ENCODE measurements at regions not wholly inside any gene's neighbourhood (a gene's known extent, or its start where the extent isn't known, plus 50 kb on each side); places are given as distances from the start of the nearest gene placed in this dataset.

- CTCF ChIA-PET (ENCODE audit: partially characterized antibody), result no interaction called here
- H3K27ac ChIP-seq (ENCODE audit: low read depth, low read length), result no peak overlapping the region
Measured at GRCh38 chr13:75197803-75198202, 284.2 kb downstream of the TBC1D4 start.

More at GRCh38 chr13:75197803-75198202, 284.2 kb downstream of the TBC1D4 start:
- FAIRE-seq, result no peak
- Histone ChIP-seq H2BK120ac (replicated peaks; ENCODE audit: low read depth, low read length) (no peak overlapping the region), H3K36me3 (ENCODE audit: control insufficient read depth in 2 of 4, insufficient read depth in 4 of 4, low read length in 3 of 4) (no peaks in the 10 kb centered on the region), H3K4me3 (ENCODE audit: extremely low read depth in 1 of 4, insufficient read depth in 2 of 4, low read depth in 3 of 4, low read length in 4 of 4) (no peak overlapping the region), H3K18ac (ENCODE audit: extremely low read depth, low read length) (no peak overlapping the region), H3K56ac (replicated peaks; ENCODE audit: insufficient read length, low read depth, low read length) (no peak overlapping the region), H4K20me1 (replicated peaks in 1 of 2; ENCODE audit: control insufficient read depth in 1 of 2, insufficient read depth in 2 of 2, low read length in 2 of 2) (no peaks in the 10 kb centered on the region), H2BK20ac (ENCODE audit: low read length) (no peak overlapping the region), H3K23me2 (ENCODE audit: low read depth, low read length) (no peaks in the 10 kb centered on the region), H3K27me3 (replicated peaks in 1 of 4; ENCODE audit: control insufficient read depth in 3 of 4, extremely low read depth in 1 of 4, insufficient read depth in 3 of 4, low read length in 3 of 4) (no peaks in the 10 kb centered on the region), H2AK5ac (ENCODE audit: low read depth, low read length) (no peak overlapping the region), H3K4me2 (ENCODE audit: insufficient read depth in 1 of 2, low read depth in 2 of 2, low read length in 2 of 2) (no peak overlapping the region), H3K4me1 (replicated peaks in 1 of 4; ENCODE audit: control insufficient read depth in 3 of 4, insufficient read depth in 4 of 4, low read length in 3 of 4) (peaks cover 0 to 2% (median 0%) of the 10 kb centered on the region in 4 experiments; a peak in 2 of 7 replicates), H2AFZ (ENCODE audit: low read length) (no peak overlapping the region), H3K14ac (ENCODE audit: insufficient read length) (no peak overlapping the region), H3K4ac (replicated peaks; ENCODE audit: insufficient read length, low read depth, low read length) (no peak overlapping the region), H3K79me1 (ENCODE audit: low read depth, low read length) (no peaks in the 10 kb centered on the region), H4K5ac (ENCODE audit: insufficient read length, low read depth, low read length) (no peak overlapping the region), H3K79me2 (ENCODE audit: control insufficient read depth in 1 of 2, insufficient read depth in 2 of 2, low read length in 2 of 2) (no peaks in the 10 kb centered on the region), H3K9me3 (ENCODE audit: insufficient read depth in 2 of 2, low read depth in 1 of 2, low read length in 1 of 2) (no peaks in the 10 kb centered on the region), H3K9ac (replicated peaks in 1 of 4; ENCODE audit: extremely low read depth in 1 of 4, low read depth in 3 of 4, low read length in 3 of 4) (no peak overlapping the region), H2BK15ac (ENCODE audit: low read length) (no peak overlapping the region), H3K23ac (ENCODE audit: insufficient read length) (no peak overlapping the region), H4K8ac (ENCODE audit: extremely low read depth, insufficient read depth, low read length) (no peak overlapping the region), H4K91ac (replicated peaks; ENCODE audit: insufficient read length, low read length) (no peak overlapping the region), H2BK12ac (ENCODE audit: low read depth, low read length) (no peak overlapping the region), H2BK5ac (ENCODE audit: low read depth, low read length) (no peak overlapping the region)
- TF ChIP-seq ATF2 (IDR thresholded peaks at IDR 0.05; ENCODE audit: low read length), result no peak
- TF ChIP-seq CBX5 (IDR thresholded peaks at IDR 0.05; ENCODE audit: low read depth, low read length), result no peak
- no peak for TF ChIP-seq MAFK (IDR thresholded peaks at IDR 0.05; ENCODE audit: low read depth, low read length)
- TF ChIP-seq SP4 (IDR thresholded peaks at IDR 0.05; ENCODE audit: low read length), result no peak
- no peak for TF ChIP-seq HDAC6 (IDR thresholded peaks at IDR 0.05; ENCODE audit: low read depth, low read length)
- no peak for TF ChIP-seq SP1 (IDR thresholded peaks at IDR 0.05; ENCODE audit: low read depth, low read length)
- no peak for TF ChIP-seq EZH2 (IDR thresholded peaks at IDR 0.05; ENCODE audit: low read depth, low read length, severe bottlenecking)
- TF ChIP-seq EP300 (IDR thresholded peaks at IDR 0.05; ENCODE audit: borderline replicate concordance in 1 of 2, low read depth in 2 of 2, low read length in 2 of 2), result no peak
- no peak for TF ChIP-seq MAX (IDR thresholded peaks at IDR 0.05)
- no peak for TF ChIP-seq CBX8 (IDR thresholded peaks at IDR 0.05; ENCODE audit: borderline replicate concordance, low read depth, low read length)
- no peak for TF ChIP-seq CTBP2 (IDR thresholded peaks at IDR 0.05; ENCODE audit: borderline replicate concordance, insufficient read depth, insufficient read length, low read length)
- no peak for TF ChIP-seq POLR2A (IDR thresholded peaks at IDR 0.05; ENCODE audit: control extremely low read depth in 1 of 2, low read depth in 2 of 2, low read length in 2 of 2)
- TF ChIP-seq BRCA1 (IDR thresholded peaks at IDR 0.05; ENCODE audit: low read depth, low read length), result no peak
- no peak for TF ChIP-seq KDM4A (IDR thresholded peaks at IDR 0.05; ENCODE audit: low read depth, low read length, severe bottlenecking)
- POLR2A ChIA-PET (ENCODE audit: partially characterized antibody), result no interaction called here
- WGBS, 2 experiments (ENCODE audit: extremely low coverage in 1 of 2, insufficient coverage in 1 of 2, insufficient read length in 1 of 2, insufficient replicate concordance in 2 of 2, low coverage in 1 of 2, low lambda C conversion rate in 2 of 2, missing lambda C conversion rate in 1 of 2), result 83% methylated on average over 4 of the region's 4 CpGs; no CpG with 5 or more reads in 1 of the 2 experiments
- no peak for DNase-seq (ENCODE audit: low read depth in 1 of 2, low spot score in 2 of 2)
